ENCODE measurements at regions not wholly inside any gene's neighbourhood (a gene's known extent, or its start where the extent isn't known, plus 50 kb on each side); places are given as distances from the start of the nearest gene placed in this dataset.
A peak's percentile ranks its signal among the peaks of the same experiment; 100 is the strongest.

- DNase-seq, result peak; percentile 91
Measured at GRCh38 chr11:80096736-80097135, 655.9 kb upstream of the TENM4 start.

GRCh38 chr11:80086496-80087055, 645.7 kb upstream of the TENM4 start:
- no peak for DNase-seq

GRCh38 chr11:80085563-80085962, 644.7 kb upstream of the TENM4 start:
- DNase-seq, result no peak

GRCh38 chr11:80084608-80085007, 643.8 kb upstream of the TENM4 start:
- DNase-seq, result no peak

GRCh38 chr11:80083531-80083951, 642.7 kb upstream of the TENM4 start:
- no peak for DNase-seq

- no peak for DNase-seq
Measured at GRCh38 chr11:80082406-80082805, 641.6 kb upstream of the TENM4 start.

GRCh38 chr11:80077113-80077512, 636.3 kb upstream of the TENM4 start:
- DNase-seq, result no peak

GRCh38 chr11:80074837-80075236, 634.0 kb upstream of the TENM4 start:
- DNase-seq, result no peak

- no peak for DNase-seq
Measured at GRCh38 chr11:80066291-80066690, 625.5 kb upstream of the TENM4 start.

- DNase-seq, result no peak
Measured at GRCh38 chr11:80065086-80065485, 624.3 kb upstream of the TENM4 start.

- DNase-seq, result no peak
Measured at GRCh38 chr11:80061056-80061455, 620.2 kb upstream of the TENM4 start.

- no peak for DNase-seq
Measured at GRCh38 chr11:80054582-80055165, 613.8 kb upstream of the TENM4 start.

- DNase-seq, result no peak
Measured at GRCh38 chr11:80048513-80048912, 607.7 kb upstream of the TENM4 start.

GRCh38 chr11:80041136-80042000, 600.5 kb upstream of the TENM4 start:
- DNase-seq, result no peak

- DNase-seq, result no peak
Measured at GRCh38 chr11:80034801-80035200, 594.0 kb upstream of the TENM4 start.

- DNase-seq, result no peak
Measured at GRCh38 chr11:80031014-80031600, 590.3 kb upstream of the TENM4 start.

GRCh38 chr11:80028998-80029397, 588.2 kb upstream of the TENM4 start:
- DNase-seq, result no peak

- no peak for DNase-seq
Measured at GRCh38 chr11:80024119-80024518, 583.3 kb upstream of the TENM4 start.

GRCh38 chr11:80023386-80023785, 582.6 kb upstream of the TENM4 start:
- DNase-seq, result no peak

- DNase-seq, result no peak
Measured at GRCh38 chr11:80010536-80010935, 569.7 kb upstream of the TENM4 start.

GRCh38 chr11:80009081-80009480, 568.3 kb upstream of the TENM4 start:
- no peak for DNase-seq

GRCh38 chr11:80007616-80008015, 566.8 kb upstream of the TENM4 start:
- DNase-seq, result no peak

- no peak for DNase-seq
Measured at GRCh38 chr11:79990141-79990540, 549.3 kb upstream of the TENM4 start.

- no peak for DNase-seq
Measured at GRCh38 chr11:79982185-79982584, 541.4 kb upstream of the TENM4 start.
